ENCODE measurements at regions not wholly inside any gene's neighbourhood (a gene's known extent, or its start where the extent isn't known, plus 50 kb on each side); places are given as distances from the start of the nearest gene placed in this dataset.

- no peaks in the 10 kb centered on the region for H3K79me2 ChIP-seq (ENCODE audit: control insufficient read depth, insufficient read depth, low read length)
- H3K27ac ChIP-seq (ENCODE audit: extremely low read depth, low read depth, low read length): no peak overlapping the region
- ChIA-PET CTCF (ENCODE audit: low intra/inter-chr PET ratio) (no interaction called here), POLR2A (no interaction called here)
- WGBS (ENCODE audit: insufficient coverage, low coverage, missing lambda C conversion rate): 28% methylated on average over 2 of the region's 2 CpGs
- no TSS peak for BruUV-seq (replicated peaks)
- no peaks in the 10 kb centered on the region for H3K27me3 ChIP-seq (ENCODE audit: control insufficient read depth in 2 of 2, insufficient read depth in 2 of 2, low read length in 2 of 2)
- no peaks in the 10 kb centered on the region for H3K36me3 ChIP-seq (ENCODE audit: control insufficient read depth, insufficient read depth, low read length)
- intact Hi-C loops (cut with micrococcal nuclease): no loop called here
- H3K4me2 ChIP-seq (ENCODE audit: insufficient read depth, low read length): no peak overlapping the region
- H4K20me1 ChIP-seq (replicated peaks; ENCODE audit: control insufficient read depth, insufficient read depth, low read length): no peaks in the 10 kb centered on the region
- no peak overlapping the region for H3K9ac ChIP-seq (ENCODE audit: insufficient read depth in 1 of 2, low read depth in 2 of 2, low read length in 2 of 2)
- no peaks in the 10 kb centered on the region for H3K9me3 ChIP-seq (replicated peaks; ENCODE audit: control insufficient read depth, insufficient read depth, low read depth, low read length)
- no peak overlapping the region for H2AFZ ChIP-seq (ENCODE audit: low read depth, low read length)
- TF ChIP-seq ZNF277 (CRISPR knock-in tag; IDR thresholded peaks at IDR 0.05; ENCODE audit: borderline replicate concordance) (no peak), TFAP4 (CRISPR knock-in tag; IDR thresholded peaks at IDR 0.05; ENCODE audit: borderline replicate concordance) (no peak), BCL6 (CRISPR knock-in tag; IDR thresholded peaks at IDR 0.05) (no peak), ZBTB2 (IDR thresholded peaks at IDR 0.05) (no peak), SRSF1 (IDR thresholded peaks at IDR 0.05; ENCODE audit: low read depth, low read length) (no peak), NUFIP1 (IDR thresholded peaks at IDR 0.05; ENCODE audit: partially characterized antibody) (no peak)
- no peak overlapping the region for H3K4me3 ChIP-seq
- no peak for ATAC-seq
- H3K4me1 ChIP-seq (replicated peaks in 1 of 2; ENCODE audit: control insufficient read depth in 2 of 2, insufficient read depth in 2 of 2, low read length in 2 of 2): no peaks in the 10 kb centered on the region
- no peak for DNase-seq (ENCODE audit: extremely low read depth in 1 of 4, low spot score in 3 of 4)
- in situ Hi-C loops (cut with MboI): no loop called here
- no peak for FAIRE-seq
- no peaks in the 10 kb centered on the region for H3K9me1 ChIP-seq (ENCODE audit: control insufficient read depth, insufficient read depth, low read length)
Measured at GRCh38 chr2:143823876-143824275, 694.7 kb downstream of the ARHGAP15 start.
